ENCODE measurements at regions not wholly inside any gene's neighbourhood (a gene's known extent, or its start where the extent isn't known, plus 50 kb on each side); places are given as distances from the start of the nearest gene placed in this dataset.

GRCh38 chr9:13026956-13027355 is 252.1 kb downstream of the LURAP1L start (continued):
- TF ChIP-seq, protein P1, sequence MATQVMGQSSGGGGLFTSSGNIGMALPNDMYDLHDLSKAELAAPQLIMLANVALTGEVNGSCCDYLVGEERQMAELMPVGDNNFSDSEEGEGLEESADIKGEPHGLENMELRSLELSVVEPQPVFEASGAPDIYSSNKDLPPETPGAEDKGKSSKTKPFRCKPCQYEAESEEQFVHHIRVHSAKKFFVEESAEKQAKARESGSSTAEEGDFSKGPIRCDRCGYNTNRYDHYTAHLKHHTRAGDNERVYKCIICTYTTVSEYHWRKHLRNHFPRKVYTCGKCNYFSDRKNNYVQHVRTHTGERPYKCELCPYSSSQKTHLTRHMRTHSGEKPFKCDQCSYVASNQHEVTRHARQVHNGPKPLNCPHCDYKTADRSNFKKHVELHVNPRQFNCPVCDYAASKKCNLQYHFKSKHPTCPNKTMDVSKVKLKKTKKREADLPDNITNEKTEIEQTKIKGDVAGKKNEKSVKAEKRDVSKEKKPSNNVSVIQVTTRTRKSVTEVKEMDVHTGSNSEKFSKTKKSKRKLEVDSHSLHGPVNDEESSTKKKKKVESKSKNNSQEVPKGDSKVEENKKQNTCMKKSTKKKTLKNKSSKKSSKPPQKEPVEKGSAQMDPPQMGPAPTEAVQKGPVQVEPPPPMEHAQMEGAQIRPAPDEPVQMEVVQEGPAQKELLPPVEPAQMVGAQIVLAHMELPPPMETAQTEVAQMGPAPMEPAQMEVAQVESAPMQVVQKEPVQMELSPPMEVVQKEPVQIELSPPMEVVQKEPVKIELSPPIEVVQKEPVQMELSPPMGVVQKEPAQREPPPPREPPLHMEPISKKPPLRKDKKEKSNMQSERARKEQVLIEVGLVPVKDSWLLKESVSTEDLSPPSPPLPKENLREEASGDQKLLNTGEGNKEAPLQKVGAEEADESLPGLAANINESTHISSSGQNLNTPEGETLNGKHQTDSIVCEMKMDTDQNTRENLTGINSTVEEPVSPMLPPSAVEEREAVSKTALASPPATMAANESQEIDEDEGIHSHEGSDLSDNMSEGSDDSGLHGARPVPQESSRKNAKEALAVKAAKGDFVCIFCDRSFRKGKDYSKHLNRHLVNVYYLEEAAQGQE (tag by site-specific recombination; IDR thresholded peaks at IDR 0.05) = no peak
- TF ChIP-seq ZNF629 (tag by site-specific recombination; IDR thresholded peaks at IDR 0.05) = no peak
- TF ChIP-seq, protein P2, sequence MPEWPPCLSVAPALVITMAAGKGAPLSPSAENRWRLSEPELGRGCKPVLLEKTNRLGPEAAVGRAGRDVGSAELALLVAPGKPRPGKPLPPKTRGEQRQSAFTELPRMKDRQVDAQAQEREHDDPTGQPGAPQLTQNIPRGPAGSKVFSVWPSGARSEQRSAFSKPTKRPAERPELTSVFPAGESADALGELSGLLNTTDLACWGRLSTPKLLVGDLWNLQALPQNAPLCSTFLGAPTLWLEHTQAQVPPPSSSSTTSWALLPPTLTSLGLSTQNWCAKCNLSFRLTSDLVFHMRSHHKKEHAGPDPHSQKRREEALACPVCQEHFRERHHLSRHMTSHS (tag by site-specific recombination; IDR thresholded peaks at IDR 0.05) = no peak
- TF ChIP-seq ZNF221 (tag by site-specific recombination; IDR thresholded peaks at IDR 0.05; ENCODE audit: borderline replicate concordance) = no peak
- no peak for TF ChIP-seq ZNF311 (tag by site-specific recombination; IDR thresholded peaks at IDR 0.05; ENCODE audit: borderline replicate concordance)
- no peak for TF ChIP-seq ZNF146 (tag by site-specific recombination; IDR thresholded peaks at IDR 0.05)
- no peak for TF ChIP-seq ZBTB10 (tag by site-specific recombination; IDR thresholded peaks at IDR 0.05)

GRCh38 chr9:13027879-13028278 is 251.6 kb downstream of the MPDZ start:
- no peaks in the 10 kb centered on the region for H3K9me3 ChIP-seq (ENCODE audit: control insufficient read depth, insufficient read depth, low read depth, low read length)
- CTCF ChIA-PET = interaction anchor here (0.6 kb wide), 1 partner anchor 1558 kb away, joined by 3 read pairs; no protein-coding TSS in a partner anchor
- POLR2A ChIA-PET = no interaction called here

More at GRCh38 chr9:13027879-13028278, 251.6 kb downstream of the MPDZ start:
- TF ChIP-seq, protein P3, sequence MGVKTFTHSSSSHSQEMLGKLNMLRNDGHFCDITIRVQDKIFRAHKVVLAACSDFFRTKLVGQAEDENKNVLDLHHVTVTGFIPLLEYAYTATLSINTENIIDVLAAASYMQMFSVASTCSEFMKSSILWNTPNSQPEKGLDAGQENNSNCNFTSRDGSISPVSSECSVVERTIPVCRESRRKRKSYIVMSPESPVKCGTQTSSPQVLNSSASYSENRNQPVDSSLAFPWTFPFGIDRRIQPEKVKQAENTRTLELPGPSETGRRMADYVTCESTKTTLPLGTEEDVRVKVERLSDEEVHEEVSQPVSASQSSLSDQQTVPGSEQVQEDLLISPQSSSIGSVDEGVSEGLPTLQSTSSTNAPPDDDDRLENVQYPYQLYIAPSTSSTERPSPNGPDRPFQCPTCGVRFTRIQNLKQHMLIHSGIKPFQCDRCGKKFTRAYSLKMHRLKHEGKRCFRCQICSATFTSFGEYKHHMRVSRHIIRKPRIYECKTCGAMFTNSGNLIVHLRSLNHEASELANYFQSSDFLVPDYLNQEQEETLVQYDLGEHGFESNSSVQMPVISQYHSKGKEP (tag by site-specific recombination; IDR thresholded peaks at IDR 0.05) = no peak
- TF ChIP-seq ZNF514 (tag by site-specific recombination; IDR thresholded peaks at IDR 0.05) = no peak
- no peak for TF ChIP-seq ZSCAN18 (tag by site-specific recombination; IDR thresholded peaks at IDR 0.05)
- no peak for TF ChIP-seq ZNF626 (tag by site-specific recombination; IDR thresholded peaks at IDR 0.05)
- TF ChIP-seq ZNF701 (tag by site-specific recombination; IDR thresholded peaks at IDR 0.05) = no peak
- no peak for TF ChIP-seq ZNF302 (tag by site-specific recombination; IDR thresholded peaks at IDR 0.05; ENCODE audit: low read depth)
- no peak for TF ChIP-seq ZNF416 (tag by site-specific recombination; IDR thresholded peaks at IDR 0.05)
- TF ChIP-seq ZNF677 (tag by site-specific recombination; IDR thresholded peaks at IDR 0.05) = no peak
- no peak for TF ChIP-seq KLF10 (tag by site-specific recombination; IDR thresholded peaks at IDR 0.05)
- TF ChIP-seq ZNF621 (tag by site-specific recombination; IDR thresholded peaks at IDR 0.05) = no peak
- TF ChIP-seq ZNF121 (tag by site-specific recombination; IDR thresholded peaks at IDR 0.05) = no peak
- TF ChIP-seq PRDM4 (tag by site-specific recombination; IDR thresholded peaks at IDR 0.05) = no peak
- no peak for TF ChIP-seq ZNF530 (tag by site-specific recombination; IDR thresholded peaks at IDR 0.05; ENCODE audit: low read depth)
- no peak for TF ChIP-seq ZFHX2 (tag by site-specific recombination; conservative IDR thresholded peaks at IDR 0.05)
- Histone ChIP-seq H3K4me3 (ENCODE audit: low read depth, low read length) (no peak overlapping the region), H3K4me1 (ENCODE audit: control insufficient read depth, insufficient read depth, low read length) (no peaks in the 10 kb centered on the region), H3K27ac (ENCODE audit: extremely low read depth, low read depth, low read length) (no peak overlapping the region), H3K36me3 (ENCODE audit: control insufficient read depth in 2 of 2, insufficient read depth in 1 of 2, low read length in 2 of 2) (no peaks in the 10 kb centered on the region)
